CD14-positive monocyte (primary cell): ENCODE measurements at regions not wholly inside any gene's neighbourhood (a gene's known extent, or its start where the extent isn't known, plus 50 kb on each side); places are given as distances from the start of the nearest gene placed in this dataset.
A peak's percentile ranks its signal among the peaks of the same experiment; 100 is the strongest.

Experiments
- DNase-seq, 3 donors: peaks; one replicate each; pipeline ENCODE4 v3.0.0-alpha.2; 2011 to 2022
- H2AFZ ChIP-seq: 2 replicates; pipeline ENCODE4 v1.6.0; 2012; ENCODE audit warnings: mild to moderate bottlenecking, low read depth, low read length, inconsistent platforms; ENCODE audit not compliant: insufficient read depth, poor library complexity, severe bottlenecking
- H3K27ac ChIP-seq, 2 donors: 1 replicate in 1 of 2; 2 replicates in 1 of 2; pipeline ENCODE4 v1.5.1; 2012 to 2013; ENCODE audit warnings: low read length in 2 of 2, control low read depth in 1 of 2, inconsistent platforms in 1 of 2, low read depth in 1 of 2, mild to moderate bottlenecking in 1 of 2
- H3K27me3 ChIP-seq, 2 donors: one replicate each; pipeline versions ENCODE4 v1.6.0 to v1.6.1; 2011 to 2013; ENCODE audit warnings: low read length in 2 of 2; ENCODE audit not compliant: control insufficient read depth in 2 of 2, insufficient read depth in 2 of 2
- H3K36me3 ChIP-seq, 2 donors: replicated peaks in 1 of 2; 1 replicate in 1 of 2; 2 replicates in 1 of 2; pipeline versions ENCODE4 v1.5.1 to v1.6.1; 2012 to 2013; ENCODE audit warnings: low read length in 2 of 2, control low read depth in 1 of 2, inconsistent platforms in 1 of 2, mild to moderate bottlenecking in 1 of 2; ENCODE audit not compliant: insufficient read depth in 2 of 2, control insufficient read depth in 1 of 2
- H3K4me1 ChIP-seq, 2 donors: 1 replicate in 1 of 2; 2 replicates in 1 of 2; pipeline versions ENCODE4 v1.5.1 to v1.6.1; 2012 to 2013; ENCODE audit warnings: low read length in 2 of 2, control low read depth in 1 of 2, inconsistent platforms in 1 of 2, mild to moderate bottlenecking in 1 of 2, moderate library complexity in 1 of 2; ENCODE audit not compliant: insufficient read depth in 2 of 2, control insufficient read depth in 1 of 2
- H3K4me2 ChIP-seq: replicated peaks from 2 replicates; pipeline ENCODE3; 2012; ENCODE audit warnings: low read length, moderate library complexity, mild to moderate bottlenecking; ENCODE audit not compliant: poor library complexity, severe bottlenecking; ENCODE audit errors: extremely low read depth
- H3K4me3 ChIP-seq, 3 experiments: fragments of 200-600 bp in 1 of 3; sonication (generic) in 1 of 3; replicated peaks in 1 of 3; 1 replicate in 2 of 3; 2 replicates in 1 of 3; pipeline ENCODE4 v1.5.1; 2011 to 2013; ENCODE audit warnings: low read length in 3 of 3, mild to moderate bottlenecking in 3 of 3, control low read depth in 2 of 3, low read depth in 2 of 3, inconsistent platforms in 1 of 3, moderate library complexity in 1 of 3
- H3K79me2 ChIP-seq: 2 replicates; pipeline ENCODE4 v1.6.0; 2012; ENCODE audit warnings: mild to moderate bottlenecking, control low read depth, inconsistent platforms, low read length, moderate library complexity; ENCODE audit not compliant: insufficient read depth
- H3K9ac ChIP-seq: 2 replicates; pipeline ENCODE4 v1.6.0; 2017; ENCODE audit warnings: low read length, mild to moderate bottlenecking; ENCODE audit not compliant: insufficient read depth, poor library complexity, severe bottlenecking
- H3K9me3 ChIP-seq, 2 donors: replicated peaks in 1 of 2; 1 replicate in 1 of 2; 2 replicates in 1 of 2; pipeline versions ENCODE4 v1.5.1 to v1.6.1; 2012 to 2013; ENCODE audit warnings: low read length in 2 of 2, control low read depth in 1 of 2; ENCODE audit not compliant: control insufficient read depth in 1 of 2, insufficient read depth in 1 of 2
- H4K20me1 ChIP-seq: 2 replicates; pipeline ENCODE4 v1.6.0; 2012; ENCODE audit warnings: mild to moderate bottlenecking, low read length, control low read depth, moderate library complexity; ENCODE audit not compliant: insufficient read depth
- H3K27ac Mint-ChIP-seq, 7 donors: one replicate each; pipeline ENCODE4 v1.8.0; 2020; ENCODE audit warnings: mild to moderate bottlenecking in 7 of 7, mixed read lengths in 7 of 7, moderate library complexity in 6 of 7, inconsistent platforms in 2 of 7
- H3K27me3 Mint-ChIP-seq, 3 donors: one replicate each; pipeline ENCODE4 v1.8.0; 2021 to 2022; ENCODE audit warnings: low read depth in 3 of 3, mild to moderate bottlenecking in 3 of 3, mixed read lengths in 3 of 3, moderate library complexity in 3 of 3, inconsistent platforms in 1 of 3
- H3K36me3 Mint-ChIP-seq, 2 donors: one replicate each; pipeline ENCODE4 v1.8.0; 2020; ENCODE audit warnings: mixed read lengths in 2 of 2, inconsistent platforms in 1 of 2, mild to moderate bottlenecking in 1 of 2
- H3K4me1 Mint-ChIP-seq: one replicate; pipeline ENCODE4 v1.8.0; 2020; ENCODE audit warnings: mild to moderate bottlenecking, mixed read lengths
- H3K4me3 Mint-ChIP-seq, 2 donors: one replicate each; pipeline ENCODE4 v1.8.0; 2020; ENCODE audit warnings: mild to moderate bottlenecking in 2 of 2, mixed read lengths in 2 of 2, moderate library complexity in 1 of 2
- H3K9me3 Mint-ChIP-seq, 7 donors: one replicate each; pipeline ENCODE4 v1.8.0; 2020 to 2022; ENCODE audit warnings: mixed read lengths in 7 of 7, mild to moderate bottlenecking in 6 of 7, moderate library complexity in 6 of 7, inconsistent platforms in 2 of 7
- CTCF ChIP-seq: fragments of 200-600 bp; IDR thresholded peaks from one replicate; pipeline ENCODE4 v1.8.0; 2022; ENCODE audit warnings: antibody characterized with exemption, mild to moderate bottlenecking
- WGBS: methylation state at CpG from one replicate; pipeline ENCODE4 v1.1.5; 2013; ENCODE audit warnings: missing lambda C conversion rate; ENCODE audit not compliant: insufficient coverage; 5-methylcytosine and 5-hydroxymethylcytosine counted together
- intact Hi-C, 2 donors: fragments of 100-400 bp; cut with micrococcal nuclease; formaldehyde crosslinking; loops; one replicate each; pipeline versions ENCODE4 v1.15.0 to v1.15.1; 2023

GRCh38 chr6:109303164-109303563, 79.1 kb downstream of the CD164 start:
- Histone ChIP-seq H3K27ac (no peak overlapping the region), H3K4me2 (no peak overlapping the region), H3K36me3 (no peaks in the 10 kb centered on the region), H3K79me2 (no peaks in the 10 kb centered on the region), H3K27me3 (no peaks in the 10 kb centered on the region), H3K9ac (no peak overlapping the region), H3K9me3 (no peaks in the 10 kb centered on the region), H3K4me3 (no peak overlapping the region), H2AFZ (no peak overlapping the region), H3K4me1 (peaks cover 28 to 30% of the 10 kb centered on the region in 2 donors), H4K20me1 (no peaks in the 10 kb centered on the region)
- 100% methylated on average over 2 of the region's 4 CpGs for WGBS
- no peaks in the 10 kb centered on the region for H3K9me3 Mint-ChIP-seq
- no peak for DNase-seq
- no peak for TF ChIP-seq CTCF
- peaks cover 0 to 6% (median 0%) of the 10 kb centered on the region in 3 donors for H3K27me3 Mint-ChIP-seq
- peaks cover 49% of the 10 kb centered on the region for H3K4me1 Mint-ChIP-seq
- H3K27ac Mint-ChIP-seq, result peak overlapping the region in 2 of 7 donors; percentile 55 to 58
- no peaks in the 10 kb centered on the region for H3K36me3 Mint-ChIP-seq
- intact Hi-C loops, result loop anchor here in 1 of 2 donors (5.0 kb wide), 1 partner anchor 66 kb away; no protein-coding TSS in a partner anchor
- H3K4me3 Mint-ChIP-seq, result no peak overlapping the region

GRCh38 chr6:109302176-109302575, 80.1 kb downstream of the CD164 start:
- no peaks in the 10 kb centered on the region for H3K9me3 Mint-ChIP-seq
- Histone ChIP-seq H3K27ac (no peak overlapping the region), H2AFZ (no peak overlapping the region), H3K9ac (no peak overlapping the region), H3K4me1 (peaks cover 28 to 30% of the 10 kb centered on the region in 2 donors), H3K4me3 (no peak overlapping the region), H3K9me3 (no peaks in the 10 kb centered on the region), H3K4me2 (no peak overlapping the region), H3K79me2 (no peaks in the 10 kb centered on the region), H4K20me1 (no peaks in the 10 kb centered on the region), H3K36me3 (no peaks in the 10 kb centered on the region), H3K27me3 (no peaks in the 10 kb centered on the region)
- H3K4me1 Mint-ChIP-seq, result peaks cover 49% of the 10 kb centered on the region
- H3K36me3 Mint-ChIP-seq, result no peaks in the 10 kb centered on the region
- WGBS, result 100% methylated on average over 1 of the region's 4 CpGs
- DNase-seq, result no peak
- no peak for TF ChIP-seq CTCF
- intact Hi-C loops, result loop anchor here in 1 of 2 donors (5.0 kb wide), 1 partner anchor 65 kb away; no protein-coding TSS in a partner anchor
- peaks cover 0 to 8% (median 0%) of the 10 kb centered on the region in 3 donors for H3K27me3 Mint-ChIP-seq
- H3K27ac Mint-ChIP-seq, result peak overlapping the region in 1 of 7 donors; percentile 41
- no peak overlapping the region for H3K4me3 Mint-ChIP-seq
